GM19455 (cell line): ENCODE measurements at regions not wholly inside any gene's neighbourhood (a gene's known extent, or its start where the extent isn't known, plus 50 kb on each side); places are given as distances from the start of the nearest gene placed in this dataset.

Source experiments
- ATAC-seq: cut with Tn5 transposase; IDR thresholded peaks from one replicate; pipeline ENCODE4 v1.9.1; 2021; ENCODE audit not compliant: unreplicated experiment

GRCh38 chr11:123378096-123378495, 52.0 kb upstream of the GRAMD1B start:
- no peak for ATAC-seq

DNA sequence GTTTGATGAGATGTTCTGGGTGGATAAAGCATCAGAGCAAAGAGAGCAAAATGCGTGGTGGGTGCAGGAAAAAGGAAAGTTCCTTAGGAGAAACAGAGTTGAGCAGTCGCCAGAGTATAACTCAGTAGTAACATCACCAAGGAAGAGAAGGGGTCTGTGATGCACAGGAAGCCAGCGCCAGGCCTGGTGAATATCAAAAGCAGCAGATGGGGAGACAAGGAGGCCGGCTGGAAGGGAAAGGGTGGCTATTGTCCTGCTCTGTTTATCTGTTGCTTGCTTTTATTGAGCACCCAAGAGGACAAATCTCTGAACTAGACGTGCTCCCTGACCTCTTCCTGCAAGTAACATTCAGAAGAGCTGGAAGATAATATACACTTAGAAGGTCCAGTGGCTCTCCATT, 52.7 kb upstream of the GRAMD1B start:
- ATAC-seq: no peak

DNA sequence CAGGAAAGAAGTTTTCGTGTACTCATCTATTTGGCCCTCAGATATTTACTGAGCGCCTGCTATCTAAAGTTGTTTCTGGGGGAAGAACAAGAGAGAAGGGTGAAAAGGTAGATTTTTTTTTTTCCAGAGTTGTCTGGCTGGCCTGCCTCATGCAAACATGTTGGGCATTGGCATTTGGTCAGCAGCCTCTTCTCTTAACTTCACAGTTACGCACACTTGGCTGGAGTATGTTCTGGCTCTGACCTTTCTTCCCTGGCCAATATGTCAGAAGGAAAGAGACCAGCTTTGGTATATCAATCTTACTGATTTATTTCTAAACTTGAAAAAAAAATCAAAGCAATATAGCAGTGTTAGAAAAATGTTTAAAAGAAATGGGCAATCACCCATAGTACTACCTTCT, 54.2 kb upstream of the GRAMD1B start:
- no peak for ATAC-seq

DNA sequence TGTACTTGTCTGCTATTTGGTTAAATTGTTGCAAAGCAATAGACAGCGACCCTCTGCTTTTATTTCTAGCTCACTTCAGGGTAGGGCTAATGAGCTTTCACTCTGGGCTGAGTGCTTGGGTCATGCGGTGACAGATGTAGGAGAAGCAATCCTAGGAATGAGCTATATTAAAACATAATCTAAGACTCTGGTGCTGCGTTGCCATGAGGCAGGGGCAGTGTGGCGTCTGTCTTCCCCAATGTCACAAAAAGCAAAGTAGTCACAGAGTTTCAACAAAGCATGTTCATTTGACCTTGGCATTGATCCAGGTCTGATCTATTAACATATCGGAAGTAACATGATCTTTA, 55.5 kb upstream of the GRAMD1B start:
- ATAC-seq: no peak

DNA sequence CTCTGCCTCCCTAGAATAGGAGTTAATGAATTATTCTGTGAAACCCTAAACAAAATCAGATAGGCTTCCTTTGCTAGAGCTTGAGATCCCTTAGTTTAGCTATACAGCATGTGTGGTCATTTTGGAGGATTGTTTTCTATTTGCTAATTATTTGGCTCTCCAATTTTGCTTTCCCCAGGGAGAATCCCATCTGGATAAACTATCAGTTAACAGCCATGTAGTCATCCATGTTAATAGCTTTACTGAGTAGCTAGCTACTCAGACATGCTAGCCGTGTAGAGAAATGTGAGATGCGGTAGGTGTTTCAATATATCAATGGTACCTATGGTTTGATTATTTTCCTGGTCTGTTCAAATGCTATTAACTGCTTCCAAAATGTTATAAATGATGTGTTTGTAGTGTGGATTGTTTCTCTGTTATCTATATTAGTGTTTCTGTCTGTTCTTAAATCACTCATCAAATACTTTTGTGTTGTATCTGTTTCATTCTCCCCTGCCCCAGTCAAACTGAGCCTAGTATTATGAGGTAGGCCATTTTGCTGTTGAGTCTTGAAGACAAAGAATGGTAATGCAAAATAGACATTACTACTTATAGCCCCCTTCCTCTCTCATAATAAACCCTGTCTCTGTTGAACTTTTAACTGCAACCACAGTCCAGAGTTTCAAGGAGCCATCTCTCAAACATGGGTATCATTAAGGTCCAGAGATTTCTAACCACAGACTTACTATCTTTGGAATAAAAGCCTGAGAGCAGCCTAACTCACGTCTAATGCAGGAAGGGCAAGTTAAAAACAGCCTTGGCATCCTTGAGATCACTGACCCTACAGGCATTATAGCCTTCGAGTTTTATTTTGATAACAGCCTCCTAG, 56.1 kb upstream of the GRAMD1B start:
- ATAC-seq: no peak

DNA sequence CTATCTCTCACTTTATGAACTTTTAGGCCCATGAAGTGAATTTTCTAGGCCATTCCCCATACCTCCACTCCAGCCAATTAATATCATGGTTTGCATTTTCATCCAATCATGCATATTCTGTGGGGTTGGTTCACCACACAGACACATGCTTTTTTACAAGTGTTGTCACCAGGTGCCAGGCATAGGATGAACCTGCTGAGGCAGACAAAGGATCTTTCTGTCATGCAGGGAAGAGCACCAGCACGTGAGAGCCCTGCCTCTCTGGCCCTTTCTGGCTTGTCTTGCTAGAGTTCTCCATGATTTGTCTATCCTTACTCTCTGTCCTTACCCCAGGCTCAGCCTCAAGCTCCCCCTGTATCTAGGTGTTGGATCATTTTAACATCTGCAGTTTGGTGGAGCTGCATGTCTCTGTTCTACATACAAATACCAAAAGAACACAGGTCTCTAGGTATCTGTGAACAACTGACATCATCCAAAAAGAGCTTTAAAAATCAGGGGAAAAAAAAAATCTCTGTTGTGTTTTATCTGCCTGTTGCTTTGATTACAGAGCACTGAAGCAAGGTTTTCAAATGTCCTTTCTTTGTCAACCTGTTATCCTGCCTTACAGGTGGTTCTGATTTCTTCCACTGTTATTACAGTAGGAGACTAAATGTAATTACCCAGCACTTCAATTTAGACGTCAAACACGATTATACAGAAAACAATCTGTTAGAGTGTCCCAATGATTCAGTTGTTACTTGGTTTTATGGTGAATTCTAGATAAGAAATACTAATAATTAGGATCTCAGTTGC, 58.4 kb upstream of the GRAMD1B start:
- ATAC-seq: no peak

DNA sequence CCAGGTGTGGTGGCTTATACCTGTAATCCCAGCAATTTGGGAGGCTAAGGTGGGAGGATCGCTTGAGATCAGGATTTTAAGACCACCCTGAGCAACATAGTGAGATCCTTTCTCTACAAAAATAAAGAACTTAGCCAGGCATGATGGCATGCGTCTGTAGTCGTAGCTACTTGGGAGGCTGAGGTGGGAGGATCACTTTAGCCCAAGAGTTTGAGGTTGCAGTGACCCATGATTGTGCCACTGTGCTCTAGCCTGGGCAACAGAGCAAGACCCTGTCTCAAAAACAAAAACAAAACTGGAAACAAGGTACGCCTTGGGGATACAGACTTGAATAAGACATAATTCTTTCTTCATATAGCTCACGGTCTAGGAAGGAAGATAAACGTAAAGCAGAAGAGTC, 63.1 kb upstream of the GRAMD1B start:
- no peak for ATAC-seq

GRCh38 chr11:123365955-123366354, 64.1 kb upstream of the GRAMD1B start:
- no peak for ATAC-seq

DNA sequence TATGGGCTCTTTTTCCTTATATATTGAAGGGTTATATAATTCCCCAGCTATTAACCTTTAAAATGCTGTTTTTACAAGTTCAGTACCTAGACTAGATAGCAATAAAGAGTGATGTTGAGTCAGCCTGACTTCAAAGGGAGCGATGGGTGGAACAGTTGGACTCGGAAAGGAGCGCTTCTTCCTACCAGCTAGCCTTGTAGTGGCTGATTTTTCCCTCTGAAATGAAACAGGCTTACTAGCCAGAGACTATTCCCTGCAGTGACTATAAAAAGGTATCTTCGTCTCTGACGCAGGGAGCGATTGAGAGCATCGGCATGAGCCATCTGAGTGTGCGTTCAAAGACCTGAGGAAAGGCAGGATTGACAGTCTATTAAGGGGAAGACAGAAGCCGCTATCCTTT, 66.0 kb upstream of the GRAMD1B start:
- ATAC-seq: no peak

- ATAC-seq: no peak
Measured at GRCh38 chr11:123363556-123363955, 66.5 kb upstream of the GRAMD1B start.

- no peak for ATAC-seq
Measured at GRCh38 chr11:123362941-123363340, 67.1 kb upstream of the GRAMD1B start.

GRCh38 chr11:123362186-123362585, 67.9 kb upstream of the GRAMD1B start:
- no peak for ATAC-seq

- no peak for ATAC-seq
Measured at GRCh38 chr11:123361110-123361509, 69.0 kb upstream of the GRAMD1B start.

DNA sequence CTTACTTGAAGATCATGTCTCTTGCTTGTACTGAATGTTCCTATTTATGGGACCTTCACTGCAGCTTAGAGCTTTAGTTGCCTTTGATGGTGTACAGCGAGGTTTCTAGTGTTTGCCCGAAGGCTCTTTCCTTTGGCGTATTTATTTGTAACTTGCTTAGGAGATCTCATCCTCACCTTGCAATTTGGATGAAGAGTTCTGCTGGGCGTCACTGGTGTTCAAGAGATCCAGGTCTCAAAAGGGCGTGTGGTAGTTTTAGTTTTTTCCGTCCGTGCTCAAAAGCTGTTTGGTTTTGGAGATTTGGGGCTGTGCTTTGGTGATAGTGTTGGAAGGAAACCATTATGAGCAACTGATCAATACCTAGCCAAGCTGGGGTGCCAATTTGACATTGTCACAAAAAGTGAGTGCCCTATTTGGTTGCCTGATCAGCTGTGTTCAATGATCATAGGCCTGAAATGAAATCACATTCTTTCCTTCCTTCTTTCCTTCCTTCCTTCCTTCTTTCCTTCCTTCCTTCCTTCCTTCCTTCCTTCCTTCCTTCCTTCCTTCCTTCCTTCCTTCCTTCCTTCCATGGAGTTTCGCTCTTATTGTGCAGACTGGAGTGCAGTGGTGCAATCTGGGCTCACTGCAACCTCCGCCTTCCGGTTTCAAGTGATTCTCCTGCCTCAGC, 69.7 kb upstream of the GRAMD1B start:
- ATAC-seq: no peak

GRCh38 chr11:123357990-123358827, 71.9 kb upstream of the GRAMD1B start:
- ATAC-seq: no peak

- no peak for ATAC-seq
Measured at GRCh38 chr11:123357353-123357989, 72.6 kb upstream of the GRAMD1B start.

DNA sequence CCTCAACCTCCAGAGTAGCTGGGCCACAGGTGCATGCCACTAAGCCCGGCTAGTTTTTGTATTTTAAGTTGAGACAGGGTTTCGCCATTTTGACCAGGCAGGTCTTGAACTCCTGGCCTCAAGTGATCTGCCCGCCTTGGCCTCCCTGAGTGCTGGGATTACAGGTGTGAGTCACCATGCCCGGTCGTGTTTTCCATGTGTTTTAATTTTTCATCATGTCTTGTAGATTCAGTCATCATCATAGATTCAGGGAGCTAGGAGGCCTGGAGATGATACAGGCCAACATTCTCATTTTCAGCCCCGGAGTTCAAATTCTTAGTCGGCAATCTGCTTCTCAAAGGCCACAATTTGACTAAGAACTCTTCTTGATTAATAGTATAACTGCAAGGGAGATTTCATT, 73.5 kb upstream of the GRAMD1B start:
- ATAC-seq: no peak

DNA sequence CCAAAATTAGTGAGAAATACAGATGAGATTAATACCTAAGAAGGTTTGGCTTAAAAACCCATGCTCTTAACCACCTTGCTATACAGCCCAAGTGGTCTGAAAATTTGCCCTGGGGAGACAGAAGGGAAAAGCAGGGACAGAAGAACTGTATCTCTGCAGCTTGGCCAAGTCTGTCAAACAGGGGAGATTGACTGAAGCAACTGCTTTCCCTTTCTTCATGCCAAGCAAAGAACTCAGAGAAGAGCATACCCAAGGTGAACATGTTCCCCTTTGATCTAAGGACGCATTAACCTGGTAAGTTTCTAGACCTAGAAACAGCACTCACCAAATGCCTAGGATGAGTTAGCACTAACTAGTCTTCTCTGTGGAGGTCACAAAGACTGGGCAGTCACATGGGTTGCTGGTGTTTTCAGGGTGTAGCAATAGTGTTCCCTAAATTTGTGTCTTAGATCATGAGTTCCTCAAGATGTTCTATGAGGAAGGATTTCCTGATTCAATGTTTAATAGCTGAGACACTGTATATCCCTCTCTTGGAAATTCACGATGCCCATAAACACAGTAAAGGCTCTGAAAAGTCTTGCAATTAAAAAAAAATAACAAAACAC, 75.6 kb upstream of the GRAMD1B start:
- no peak for ATAC-seq

DNA sequence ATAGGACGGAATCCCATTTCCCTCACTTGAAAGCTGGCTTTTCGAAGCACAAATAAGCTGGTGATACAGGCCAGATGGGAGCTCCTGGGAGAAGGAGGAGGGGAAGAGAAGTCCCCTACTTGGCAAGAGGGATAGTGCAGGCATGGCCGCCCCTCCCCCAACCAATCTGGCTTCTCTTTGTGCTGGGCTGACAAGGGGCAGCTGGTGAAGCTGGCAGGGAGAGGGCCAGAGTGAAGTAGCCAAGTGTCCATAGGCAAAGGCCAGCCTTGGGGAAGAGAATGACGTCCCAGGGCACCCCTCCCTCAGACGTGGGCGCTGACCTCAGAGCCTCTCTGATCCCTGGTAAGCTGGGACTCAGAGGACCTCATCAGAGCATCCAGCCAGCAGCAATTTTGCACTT, 78.7 kb upstream of the GRAMD1B start:
- ATAC-seq: no peak

- ATAC-seq: no peak
Measured at GRCh38 chr11:123349382-123349781, 80.7 kb upstream of the GRAMD1B start.
